ENCODE measurements at regions not wholly inside any gene's neighbourhood (a gene's known extent, or its start where the extent isn't known, plus 50 kb on each side); places are given as distances from the start of the nearest gene placed in this dataset.

DNA sequence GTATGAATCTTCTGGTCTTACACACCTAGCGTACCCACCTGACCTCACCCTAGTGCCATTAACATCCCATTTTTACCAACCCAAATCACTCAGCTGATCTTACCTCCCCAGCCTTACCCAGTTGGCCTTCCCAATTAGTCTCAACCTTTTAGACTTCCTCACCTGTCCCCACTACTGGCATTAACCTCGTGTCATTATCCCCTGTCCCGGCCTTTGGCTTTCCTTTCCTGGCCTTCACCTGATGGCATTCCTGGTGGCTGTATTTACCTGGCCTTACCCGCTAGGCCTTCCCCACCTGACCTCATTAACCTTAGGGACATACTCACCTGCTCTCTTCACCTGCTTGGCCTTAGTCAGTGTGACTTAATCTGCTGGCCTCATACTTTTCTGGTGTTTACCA, 104.1 kb downstream of the IL12A start:
- DNase-seq (ENCODE audit: low read depth): no peak
- H3K4me3 ChIP-seq (ENCODE audit: low read depth, low read length): no peak overlapping the region
- TF ChIP-seq, protein P1, sequence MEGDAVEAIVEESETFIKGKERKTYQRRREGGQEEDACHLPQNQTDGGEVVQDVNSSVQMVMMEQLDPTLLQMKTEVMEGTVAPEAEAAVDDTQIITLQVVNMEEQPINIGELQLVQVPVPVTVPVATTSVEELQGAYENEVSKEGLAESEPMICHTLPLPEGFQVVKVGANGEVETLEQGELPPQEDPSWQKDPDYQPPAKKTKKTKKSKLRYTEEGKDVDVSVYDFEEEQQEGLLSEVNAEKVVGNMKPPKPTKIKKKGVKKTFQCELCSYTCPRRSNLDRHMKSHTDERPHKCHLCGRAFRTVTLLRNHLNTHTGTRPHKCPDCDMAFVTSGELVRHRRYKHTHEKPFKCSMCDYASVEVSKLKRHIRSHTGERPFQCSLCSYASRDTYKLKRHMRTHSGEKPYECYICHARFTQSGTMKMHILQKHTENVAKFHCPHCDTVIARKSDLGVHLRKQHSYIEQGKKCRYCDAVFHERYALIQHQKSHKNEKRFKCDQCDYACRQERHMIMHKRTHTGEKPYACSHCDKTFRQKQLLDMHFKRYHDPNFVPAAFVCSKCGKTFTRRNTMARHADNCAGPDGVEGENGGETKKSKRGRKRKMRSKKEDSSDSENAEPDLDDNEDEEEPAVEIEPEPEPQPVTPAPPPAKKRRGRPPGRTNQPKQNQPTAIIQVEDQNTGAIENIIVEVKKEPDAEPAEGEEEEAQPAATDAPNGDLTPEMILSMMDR (IDR thresholded peaks at IDR 0.05; ENCODE audit: insufficient read depth, low read depth, low read length): no peak

DNA sequence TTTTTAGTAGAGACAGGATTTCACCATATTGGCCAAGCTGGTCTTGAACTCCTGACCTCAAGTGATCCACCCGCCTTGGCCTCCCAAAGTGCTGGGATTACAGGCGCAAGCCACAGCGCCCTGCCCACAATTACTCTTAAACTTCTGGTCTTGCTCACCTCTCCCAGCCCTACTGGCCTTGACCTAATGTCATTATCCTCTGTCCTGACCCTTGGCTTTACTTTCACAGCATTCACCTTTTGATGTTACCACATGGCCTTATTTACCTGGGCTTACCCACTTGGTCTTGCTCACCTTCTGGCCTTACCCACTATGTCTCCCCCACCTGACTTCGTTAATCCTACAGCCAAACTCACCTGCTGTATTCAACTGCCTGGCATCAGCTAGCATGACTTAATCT, 105.9 kb downstream of the IL12A start:
- TF ChIP-seq, protein P1 (IDR thresholded peaks at IDR 0.05; ENCODE audit: insufficient read depth, low read depth, low read length): no peak
- no peak overlapping the region for H3K4me3 ChIP-seq (ENCODE audit: low read depth, low read length)
- DNase-seq (ENCODE audit: low read depth): no peak

- no peak for DNase-seq (ENCODE audit: low read depth)
- no peak overlapping the region for H3K4me3 ChIP-seq (ENCODE audit: low read depth, low read length)
- TF ChIP-seq, protein P1 (IDR thresholded peaks at IDR 0.05; ENCODE audit: insufficient read depth, low read depth, low read length): no peak
These were observed 108.8 kb downstream of the IL12A start for GRCh38 chr3:160097478-160097877.

DNA sequence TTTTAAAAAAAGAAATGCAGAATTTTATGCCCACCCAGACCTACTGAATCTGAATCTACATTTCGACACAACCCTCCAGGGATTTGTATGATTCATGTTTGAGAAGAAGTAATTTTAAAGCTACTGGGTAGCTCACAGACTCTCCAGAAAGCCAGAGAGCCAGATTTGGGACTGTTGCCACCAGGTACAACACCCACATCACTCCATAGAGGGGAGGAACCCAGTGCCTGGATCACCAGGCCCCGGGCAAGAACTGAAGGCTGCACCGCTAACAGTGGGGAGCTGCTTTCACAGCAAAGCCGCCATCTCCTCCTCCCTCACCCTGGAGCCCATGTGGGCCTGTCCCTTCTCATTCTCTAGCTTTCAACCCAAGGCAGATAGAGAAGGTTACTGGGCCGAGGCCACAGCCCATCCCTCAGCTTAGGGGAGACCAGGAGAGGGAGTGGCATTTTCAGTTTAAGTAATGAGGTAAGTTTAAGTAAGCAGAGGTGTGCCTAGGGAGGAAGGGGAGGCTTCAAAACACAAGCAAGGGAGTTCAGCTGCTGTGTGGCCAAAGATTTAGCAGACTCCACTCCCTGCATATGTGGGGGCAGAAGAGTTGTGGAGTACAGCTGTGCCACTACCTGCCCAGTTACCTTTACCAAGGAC, 109.8 kb downstream of the IL12A start:
- TF ChIP-seq, protein P1 (IDR thresholded peaks at IDR 0.05; ENCODE audit: insufficient read depth, low read depth, low read length): no peak
- H3K4me3 ChIP-seq (ENCODE audit: low read depth, low read length): no peak overlapping the region
- DNase-seq (ENCODE audit: low read depth): no peak

GRCh38 chr3:160098926-160099626, 110.4 kb downstream of the IL12A start:
- H3K4me3 ChIP-seq (ENCODE audit: low read depth, low read length): no peak overlapping the region
- no peak for DNase-seq (ENCODE audit: low read depth)
- TF ChIP-seq, protein P1 (IDR thresholded peaks at IDR 0.05; ENCODE audit: insufficient read depth, low read depth, low read length): no peak

DNA sequence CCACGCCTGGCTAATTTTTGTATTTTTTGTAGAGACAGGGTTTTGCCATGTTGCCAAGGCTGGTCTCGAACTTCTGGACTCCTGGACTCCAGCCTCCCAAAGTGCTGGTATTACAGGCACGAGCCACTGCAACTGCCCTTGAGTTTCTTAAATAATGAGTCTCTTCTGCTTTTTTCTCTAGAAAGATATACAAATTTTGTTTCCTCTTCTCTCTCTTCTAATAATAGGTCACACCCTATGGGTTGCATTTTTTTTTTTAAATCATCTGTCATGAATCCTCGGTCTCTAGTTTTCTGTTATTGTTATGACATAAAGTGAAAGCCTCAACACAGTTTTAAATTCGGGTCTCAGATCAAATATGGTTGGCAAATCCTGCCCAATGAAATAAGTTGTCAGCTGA, 111.2 kb downstream of the IL12A start:
- H3K4me3 ChIP-seq (ENCODE audit: low read depth, low read length): no peak overlapping the region
- TF ChIP-seq, protein P1 (IDR thresholded peaks at IDR 0.05; ENCODE audit: insufficient read depth, low read depth, low read length): no peak
- DNase-seq (ENCODE audit: low read depth): no peak
